ENCODE measurements at regions not wholly inside any gene's neighbourhood (a gene's known extent, or its start where the extent isn't known, plus 50 kb on each side); places are given as distances from the start of the nearest gene placed in this dataset.

- TF ChIP-seq POLR2A (IDR thresholded peaks at IDR 0.05) (no peak), CTCF (IDR thresholded peaks at IDR 0.05) (no peak)
These were observed 271.9 kb upstream of the FMN2 start for GRCh38 chr1:239819756-239820250.

Data from ovary (tissue), 3 donors.